MM.1S (cell line): ENCODE measurements at regions not wholly inside any gene's neighbourhood (a gene's known extent, or its start where the extent isn't known, plus 50 kb on each side); places are given as distances from the start of the nearest gene placed in this dataset.

Experiments
- DNase-seq: peaks from one replicate; pipeline ENCODE4 v3.0.0-alpha.2; 2015
- H2AFZ ChIP-seq: fragments of 300-600 bp; sonication (generic); 2 replicates; pipeline ENCODE4 v1.6.0; 2016; ENCODE audit warnings: antibody characterized with exemption, low read length
- H3F3A ChIP-seq: fragments of 300-600 bp; sonication (generic); 2 replicates; pipeline ENCODE4 v1.6.1; 2016; ENCODE audit warnings: mild to moderate bottlenecking, antibody characterized with exemption, low read length, moderate library complexity, mixed read lengths; ENCODE audit not compliant: insufficient read depth
- H3K27ac ChIP-seq: fragments of 300-600 bp; sonication (generic); 2 replicates; pipeline ENCODE4 v1.5.1; 2016; ENCODE audit warnings: mild to moderate bottlenecking, low read length
- H3K27me3 ChIP-seq: fragments of 300-600 bp; sonication (generic); replicated peaks from 2 replicates; pipeline ENCODE4 v1.6.0; 2016; ENCODE audit warnings: low read length; ENCODE audit not compliant: insufficient read depth
- H3K36me3 ChIP-seq: fragments of 300-600 bp; sonication (generic); replicated peaks from 2 replicates; pipeline ENCODE4 v1.6.1; 2016; ENCODE audit warnings: mild to moderate bottlenecking, low read length, mixed read lengths; ENCODE audit not compliant: insufficient read depth
- H3K4me1 ChIP-seq: fragments of 300-600 bp; sonication (generic); 2 replicates; pipeline ENCODE4 v1.6.1; 2016; ENCODE audit warnings: low read length, mixed read lengths
- H3K4me2 ChIP-seq: fragments of 300-600 bp; sonication (generic); 2 replicates; pipeline ENCODE4 v1.6.0; 2016; ENCODE audit warnings: low read depth, low read length
- H3K4me3 ChIP-seq: fragments of 300-600 bp; sonication (generic); 2 replicates; pipeline ENCODE4 v1.5.1; 2016; ENCODE audit warnings: low read length, mixed read lengths
- H3K79me2 ChIP-seq: fragments of 300-600 bp; sonication (generic); 2 replicates; pipeline ENCODE4 v1.6.1; 2016; ENCODE audit warnings: mixed run types, low read length, mixed read lengths
- H3K9ac ChIP-seq: fragments of 300-600 bp; sonication (generic); 2 replicates; pipeline ENCODE4 v1.6.1; 2016; ENCODE audit warnings: low read length, mixed read lengths
- H3K9me2 ChIP-seq: fragments of 300-600 bp; sonication (generic); replicated peaks from 2 replicates; pipeline ENCODE4 v1.6.1; 2016; ENCODE audit warnings: mild to moderate bottlenecking, low read length, mixed read lengths; ENCODE audit not compliant: insufficient read depth
- H3K9me3 ChIP-seq: fragments of 300-600 bp; sonication (generic); replicated peaks from 2 replicates; pipeline ENCODE4 v1.6.1; 2016; ENCODE audit warnings: mild to moderate bottlenecking, low read length, mixed read lengths; ENCODE audit not compliant: insufficient read depth
- H4K20me1 ChIP-seq: fragments of 300-600 bp; sonication (generic); 2 replicates; pipeline ENCODE4 v1.6.1; 2016; ENCODE audit warnings: mild to moderate bottlenecking, low read length, moderate library complexity, mixed read lengths; ENCODE audit not compliant: insufficient read depth
- EZH2 ChIP-seq: fragments of 300-600 bp; sonication (generic); optimal IDR thresholded peaks from 2 replicates; pipeline ENCODE3; 2017; ENCODE audit warnings: low read depth, mild to moderate bottlenecking, antibody characterized with exemption, low read length, mixed read lengths
- EZH2phosphoT487 ChIP-seq: fragments of 300-600 bp; sonication (generic); IDR thresholded peaks from 2 replicates; pipeline ENCODE4 v1.6.1; 2018; ENCODE audit warnings: antibody characterized with exemption, low read length
- TF ChIP-seq, protein P1 (sequence below): fragments of 300-600 bp; sonication (generic); IDR thresholded peaks from 2 replicates; pipeline ENCODE4 v1.5.1; 2016; ENCODE audit warnings: antibody characterized with exemption, low read length, mixed read lengths

DNA sequence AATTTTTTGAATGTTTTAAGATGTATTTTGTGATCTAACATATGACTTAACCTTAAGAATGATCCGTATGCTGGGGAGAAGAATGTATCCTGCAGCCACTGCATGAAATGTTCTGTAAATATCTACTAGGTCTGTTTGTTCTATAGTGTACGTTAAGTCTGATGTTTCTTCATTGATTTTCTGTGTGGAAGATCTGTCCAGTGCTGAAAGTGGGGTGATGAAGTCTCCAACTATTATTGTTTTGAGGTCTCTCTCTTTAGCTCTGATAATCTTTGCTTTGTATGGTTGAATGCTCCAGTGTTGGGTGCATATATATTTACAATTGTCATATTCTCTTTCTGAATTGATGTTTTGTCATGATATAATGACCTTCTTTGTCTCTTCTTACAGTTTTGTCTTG, 82.5 kb upstream of the LHCGR start:
- Histone ChIP-seq H3K4me1 (no peaks in the 10 kb centered on the region), H3F3A (no peaks in the 10 kb centered on the region), H4K20me1 (no peaks in the 10 kb centered on the region), H3K9ac (no peak overlapping the region), H3K79me2 (no peaks in the 10 kb centered on the region), H3K9me3 (no peaks in the 10 kb centered on the region), H3K27me3 (no peaks in the 10 kb centered on the region), H3K4me2 (no peak overlapping the region), H2AFZ (no peak overlapping the region), H3K4me3 (no peak overlapping the region), H3K27ac (no peak overlapping the region), H3K36me3 (no peaks in the 10 kb centered on the region), H3K9me2 (no peaks in the 10 kb centered on the region)
- TF ChIP-seq, protein P1, sequence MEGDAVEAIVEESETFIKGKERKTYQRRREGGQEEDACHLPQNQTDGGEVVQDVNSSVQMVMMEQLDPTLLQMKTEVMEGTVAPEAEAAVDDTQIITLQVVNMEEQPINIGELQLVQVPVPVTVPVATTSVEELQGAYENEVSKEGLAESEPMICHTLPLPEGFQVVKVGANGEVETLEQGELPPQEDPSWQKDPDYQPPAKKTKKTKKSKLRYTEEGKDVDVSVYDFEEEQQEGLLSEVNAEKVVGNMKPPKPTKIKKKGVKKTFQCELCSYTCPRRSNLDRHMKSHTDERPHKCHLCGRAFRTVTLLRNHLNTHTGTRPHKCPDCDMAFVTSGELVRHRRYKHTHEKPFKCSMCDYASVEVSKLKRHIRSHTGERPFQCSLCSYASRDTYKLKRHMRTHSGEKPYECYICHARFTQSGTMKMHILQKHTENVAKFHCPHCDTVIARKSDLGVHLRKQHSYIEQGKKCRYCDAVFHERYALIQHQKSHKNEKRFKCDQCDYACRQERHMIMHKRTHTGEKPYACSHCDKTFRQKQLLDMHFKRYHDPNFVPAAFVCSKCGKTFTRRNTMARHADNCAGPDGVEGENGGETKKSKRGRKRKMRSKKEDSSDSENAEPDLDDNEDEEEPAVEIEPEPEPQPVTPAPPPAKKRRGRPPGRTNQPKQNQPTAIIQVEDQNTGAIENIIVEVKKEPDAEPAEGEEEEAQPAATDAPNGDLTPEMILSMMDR: no peak
- no peak for TF ChIP-seq EZH2phosphoT487
- TF ChIP-seq EZH2: no peak
- DNase-seq: no peak

DNA sequence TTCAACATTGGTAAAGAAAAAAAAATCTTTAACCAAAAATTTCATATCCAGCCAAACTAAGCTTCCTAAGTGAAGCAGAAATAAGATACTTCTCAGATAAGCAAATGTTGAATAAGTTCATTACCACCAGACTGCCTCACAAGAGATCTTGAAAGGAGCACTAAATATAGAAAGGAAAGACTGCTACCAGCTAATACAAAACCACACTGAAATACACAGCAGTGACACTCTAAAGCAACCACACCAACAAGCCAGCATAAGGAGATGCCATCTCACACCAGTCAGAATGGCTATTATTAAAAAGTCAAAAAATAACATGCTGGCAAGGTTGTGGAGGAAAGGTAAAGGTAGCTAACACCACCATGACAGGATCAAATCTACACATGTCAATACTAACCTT, 74.0 kb upstream of the LHCGR start:
- no peak for DNase-seq
- Histone ChIP-seq H3K27ac (peak overlapping the region; percentile 8; the same call in 1 of the 2 replicates), H3K4me3 (no peak overlapping the region), H3K9me2 (no peaks in the 10 kb centered on the region), H3K27me3 (no peaks in the 10 kb centered on the region), H3K4me1 (no peaks in the 10 kb centered on the region), H3K9ac (no peak overlapping the region), H3F3A (no peaks in the 10 kb centered on the region), H3K4me2 (no peak overlapping the region; the same call in 1 of the 2 replicates), H4K20me1 (no peaks in the 10 kb centered on the region), H3K79me2 (no peaks in the 10 kb centered on the region), H2AFZ (no peak overlapping the region), H3K9me3 (no peaks in the 10 kb centered on the region), H3K36me3 (no peaks in the 10 kb centered on the region)
- TF ChIP-seq EZH2phosphoT487: no peak
- TF ChIP-seq EZH2: no peak
- TF ChIP-seq, protein P1: no peak

DNA sequence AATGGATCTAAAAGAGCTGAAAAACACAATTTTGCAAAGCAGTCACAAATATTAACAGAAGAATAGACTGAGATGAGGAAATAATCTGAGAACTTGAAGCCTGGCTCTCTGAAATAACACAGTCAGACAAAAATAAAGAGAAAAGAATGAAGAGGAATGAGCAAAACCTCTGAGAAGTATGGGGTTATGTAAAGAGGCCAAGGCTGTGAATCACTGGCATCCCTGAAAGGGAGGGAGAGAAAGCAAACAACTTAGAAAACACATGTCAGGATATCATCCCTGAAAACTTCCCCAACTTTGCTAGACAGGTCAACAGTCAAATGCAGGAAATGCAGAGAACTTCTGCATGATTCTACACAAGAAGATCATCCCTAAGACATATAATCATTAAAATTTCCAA, 73.5 kb upstream of the LHCGR start:
- Histone ChIP-seq H3K9me2 (no peaks in the 10 kb centered on the region), H3K9me3 (no peaks in the 10 kb centered on the region), H3K4me3 (no peak overlapping the region), H4K20me1 (no peaks in the 10 kb centered on the region), H3K36me3 (no peaks in the 10 kb centered on the region), H3K9ac (no peak overlapping the region), H2AFZ (no peak overlapping the region), H3K4me1 (no peaks in the 10 kb centered on the region), H3K79me2 (no peaks in the 10 kb centered on the region), H3K27me3 (no peaks in the 10 kb centered on the region), H3K27ac (peak overlapping the region; percentile 8; the same call in 1 of the 2 replicates), H3F3A (no peaks in the 10 kb centered on the region), H3K4me2 (no peak overlapping the region; the same call in 1 of the 2 replicates)
- DNase-seq: no peak
- TF ChIP-seq, protein P1: no peak
- TF ChIP-seq EZH2 (no peak), EZH2phosphoT487 (no peak)
